Stimulated activated CD4-positive, alpha-beta T cell treated with anti-CD3 and anti-CD28 coated beads, Interleukin-1b, Interleukin-23, amount 100 ng/mL, for 4 hours (primary cell): ENCODE measurements at regions not wholly inside any gene's neighbourhood (a gene's known extent, or its start where the extent isn't known, plus 50 kb on each side); places are given as distances from the start of the nearest gene placed in this dataset.
A peak's percentile ranks its signal among the peaks of the same experiment; 100 is the strongest.
"Not testable (repeated sequence)": the region's sequence is repeated elsewhere in the genome, so short reads cannot be mapped to it uniquely, and the experiment has no call there.

Experiments used
- DNase-seq, 2 donors: peaks; one replicate each; pipeline ENCODE4 v3.0.0-alpha.2; 2020; ENCODE audit warnings: low read depth in 2 of 2

DNA sequence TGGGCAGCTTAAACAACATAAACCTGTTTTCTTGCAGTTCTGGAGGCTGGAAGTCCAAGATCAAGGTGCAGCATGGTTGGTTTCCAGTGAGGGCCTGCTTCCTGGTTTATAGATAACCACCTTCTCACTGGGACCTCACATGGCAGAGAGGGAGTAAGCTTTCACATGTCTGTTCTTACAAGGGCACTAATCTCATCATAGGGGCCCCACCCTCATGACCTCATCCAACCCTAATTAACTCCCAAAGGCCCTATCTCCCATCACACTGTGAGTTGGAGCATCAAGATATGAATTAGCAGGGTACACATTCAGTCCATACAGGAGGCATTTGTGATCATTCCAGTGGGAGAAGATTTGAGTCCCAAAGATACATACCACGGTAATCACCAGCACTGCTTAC, 50.5 kb upstream of the GRIN2A start:
- DNase-seq, result no peak

DNA sequence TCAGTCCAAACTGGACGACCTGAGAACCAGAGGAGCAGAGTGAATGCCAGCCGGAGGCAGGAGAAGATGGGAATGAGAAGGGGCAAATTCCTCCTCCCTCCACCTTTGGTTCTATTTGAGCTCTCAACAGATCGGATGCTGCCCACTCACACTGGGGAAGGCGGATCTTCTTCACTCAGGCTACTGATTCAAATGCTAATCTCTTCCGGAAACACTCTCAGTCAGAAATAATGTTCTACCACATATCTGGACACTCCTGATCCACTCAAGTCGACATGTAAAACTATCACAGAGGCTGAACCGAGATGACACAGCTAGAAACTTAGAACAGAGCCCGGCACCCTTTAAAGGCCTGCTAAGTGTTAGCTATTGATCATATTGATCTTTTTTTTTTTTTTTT, 57.4 kb upstream of the GRIN2A start:
- DNase-seq, result no peak

DNA sequence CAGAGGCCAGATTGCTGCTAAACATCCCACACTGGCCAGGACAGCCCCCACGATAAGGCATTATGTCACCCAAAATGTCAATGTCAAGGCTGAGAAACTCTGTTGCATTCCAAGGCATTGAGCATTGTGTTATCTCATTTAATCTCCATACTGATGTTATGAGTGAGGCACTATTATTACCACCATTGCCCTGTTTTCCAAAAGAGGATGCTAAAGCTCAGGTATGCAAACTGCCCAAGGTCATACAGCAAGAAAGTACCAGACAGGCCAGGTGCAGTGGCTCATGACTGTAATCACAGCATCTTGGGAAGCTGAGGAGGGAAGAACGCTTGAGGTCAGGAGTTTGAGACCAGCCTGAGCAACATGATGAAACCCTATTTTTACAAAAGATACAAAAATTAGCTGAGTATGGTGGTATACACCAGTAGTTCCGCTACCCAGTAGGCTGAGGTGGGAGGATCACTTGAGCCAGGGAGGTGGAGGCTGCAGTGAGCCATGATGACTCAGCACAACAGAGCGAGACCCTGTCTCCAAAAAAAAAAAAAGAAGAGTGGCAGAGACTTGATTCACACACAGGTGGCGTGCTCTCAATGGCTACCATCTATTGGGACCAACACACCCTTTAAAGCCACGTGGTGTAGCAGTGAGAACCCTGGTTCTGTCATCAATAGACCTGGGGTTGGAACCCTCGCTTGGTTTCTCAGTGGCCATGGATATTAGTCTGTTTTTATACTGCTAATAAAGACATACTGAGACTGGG, 58.8 kb upstream of the GRIN2A start:
- DNase-seq, result no peak

DNA sequence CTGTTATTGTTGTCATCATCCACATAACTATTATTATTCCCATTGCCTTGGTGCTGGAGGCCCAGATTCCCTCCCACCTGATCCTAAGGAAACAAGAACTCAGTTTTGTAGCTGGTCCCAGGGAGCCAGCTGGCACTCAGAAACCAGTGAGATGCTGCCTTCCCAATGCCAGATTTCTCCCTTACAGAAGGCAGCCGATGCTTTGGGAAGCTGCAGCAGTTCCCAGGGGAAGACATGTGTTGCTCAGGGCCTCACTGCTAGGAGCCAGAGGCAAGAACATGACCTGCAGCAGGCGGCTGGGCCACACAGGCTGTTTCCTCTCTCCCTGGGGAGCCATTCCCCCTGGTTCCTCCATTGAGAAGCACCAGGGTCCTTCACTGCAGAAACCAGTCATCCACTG, 59.9 kb upstream of the GRIN2A start:
- no peak for DNase-seq

DNA sequence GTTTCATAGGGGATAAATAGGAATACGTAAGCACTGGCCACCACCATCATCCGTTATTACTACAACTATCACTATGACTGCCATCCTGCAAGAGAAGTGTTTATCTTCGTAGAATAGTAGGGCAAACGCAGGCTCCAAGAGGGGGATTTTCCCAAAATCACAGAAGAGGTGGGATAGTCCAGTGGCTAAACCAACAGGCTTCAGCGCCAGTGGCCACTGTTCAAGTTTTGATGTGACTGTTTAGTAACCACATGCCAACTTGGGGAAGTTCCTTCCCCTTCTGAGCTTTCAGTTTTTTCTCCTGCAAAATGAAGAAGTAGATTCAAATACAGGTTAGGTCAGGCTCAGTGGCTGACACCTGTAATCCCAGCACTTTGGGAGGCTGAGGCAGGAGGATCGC, 60.7 kb upstream of the GRIN2A start:
- no peak for DNase-seq

DNA sequence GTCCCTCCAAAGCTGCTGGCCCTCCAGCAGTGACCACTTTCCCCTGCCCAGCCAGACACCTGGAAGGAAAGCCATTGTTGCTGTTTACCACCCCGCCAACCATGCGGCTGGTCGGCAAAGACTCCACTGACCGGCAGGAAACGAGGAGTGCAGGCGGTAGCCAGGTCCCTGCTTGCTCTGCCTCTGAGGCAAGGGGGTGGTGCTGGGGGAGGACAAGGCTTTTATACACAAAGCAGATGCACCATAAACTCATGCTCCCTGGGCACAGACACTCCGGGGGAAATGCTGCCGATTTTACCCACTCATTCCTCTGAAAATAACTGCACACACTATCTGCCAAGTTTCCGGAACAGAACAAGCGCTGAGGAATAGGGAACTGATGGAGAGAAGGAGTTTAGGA, 62.8 kb upstream of the GRIN2A start:
- DNase-seq, result no peak

DNA sequence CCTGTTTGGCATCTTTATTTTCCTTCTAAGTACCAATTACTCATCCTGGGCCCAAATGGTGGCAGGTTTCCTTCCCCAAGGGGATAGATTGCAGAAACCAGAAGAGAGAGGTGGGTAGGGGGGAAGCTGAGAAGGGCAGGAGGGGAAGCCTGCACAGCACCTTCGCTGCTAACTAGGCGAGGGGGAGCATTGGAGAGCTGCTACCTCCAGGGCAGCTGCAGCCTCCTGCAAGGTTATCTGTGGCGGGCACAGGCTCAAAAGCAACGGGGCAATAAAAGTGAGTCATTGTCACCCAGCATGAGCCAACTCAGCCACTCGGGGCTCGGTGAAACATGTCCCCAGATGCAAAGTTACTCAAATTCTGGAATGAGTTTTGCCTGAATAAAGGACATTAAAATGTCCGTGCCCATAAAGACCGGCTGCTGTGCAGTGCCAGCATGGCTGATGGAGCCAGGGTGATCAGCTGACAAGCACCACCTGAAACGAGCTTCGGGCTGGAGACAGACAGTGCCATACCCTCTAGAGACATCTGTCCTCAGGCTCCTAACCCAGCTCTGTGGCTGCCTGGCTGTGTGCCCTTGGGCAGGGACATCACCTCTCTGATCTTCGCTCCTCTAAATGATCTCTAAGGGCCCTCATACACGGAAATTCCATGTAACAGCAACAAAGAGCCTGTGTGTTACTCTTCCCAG, 68.1 kb upstream of the GRIN2A start:
- no peak for DNase-seq

DNA sequence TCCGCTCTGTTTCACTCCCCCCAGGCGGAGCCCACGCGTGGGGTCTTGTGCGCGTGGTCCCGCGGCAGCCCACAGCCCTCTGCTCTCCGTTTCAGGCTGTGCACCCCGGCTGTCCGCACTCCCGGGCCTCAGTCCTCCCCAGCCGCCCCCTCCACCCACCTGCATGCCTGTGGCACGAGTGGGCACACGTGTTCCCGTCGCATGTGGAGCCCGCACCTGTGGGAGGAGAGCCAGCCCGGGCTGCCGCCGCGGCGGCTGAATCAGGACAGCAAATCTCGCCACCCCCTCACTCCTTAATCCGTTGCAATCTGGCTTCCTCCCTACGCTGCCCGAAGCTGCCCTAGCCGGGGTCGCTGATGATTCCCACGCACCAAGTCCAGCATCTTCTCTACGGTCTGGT, 69.9 kb upstream of the GRIN2A start:
- DNase-seq, result no peak

DNA sequence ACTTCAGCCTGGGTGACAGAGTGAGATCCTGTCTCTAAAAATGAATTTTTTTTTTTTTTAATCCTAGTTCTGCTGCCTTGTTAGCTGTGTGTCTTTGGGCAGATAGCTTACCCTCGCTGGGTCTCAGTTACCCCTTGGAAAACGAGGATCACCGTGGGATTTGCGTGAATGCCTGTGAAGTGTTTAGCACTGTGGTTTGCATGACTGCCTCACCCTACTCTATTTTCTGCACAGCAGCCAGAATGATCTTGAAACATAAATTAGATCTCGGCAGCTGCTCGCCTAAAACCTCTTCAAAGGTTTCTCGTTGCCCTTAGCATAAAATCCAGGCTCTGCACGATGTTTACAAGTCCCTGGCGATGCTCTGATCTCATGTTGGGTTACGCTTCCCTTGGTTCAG, 71.2 kb upstream of the GRIN2A start:
- no peak for DNase-seq

DNA sequence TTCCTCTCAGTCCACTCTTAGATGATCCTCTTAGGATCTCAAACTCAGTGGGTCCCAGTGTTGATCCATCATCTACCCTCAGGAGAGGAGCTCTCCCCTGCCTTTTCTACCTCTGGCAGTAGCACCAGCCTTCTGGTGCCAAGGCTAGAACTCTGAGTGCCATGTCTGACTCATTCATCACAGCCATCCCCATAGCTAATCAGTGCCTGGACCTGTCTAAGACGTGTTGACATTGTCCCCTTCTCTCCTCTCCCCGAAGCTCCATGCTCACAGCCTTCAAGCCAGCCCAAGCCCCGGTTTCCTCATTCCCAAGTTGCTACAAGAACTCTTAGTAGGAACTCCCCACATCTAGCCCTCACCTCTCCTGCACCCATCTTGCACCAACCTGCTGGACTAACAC, 73.5 kb upstream of the GRIN2A start:
- no peak for DNase-seq

DNA sequence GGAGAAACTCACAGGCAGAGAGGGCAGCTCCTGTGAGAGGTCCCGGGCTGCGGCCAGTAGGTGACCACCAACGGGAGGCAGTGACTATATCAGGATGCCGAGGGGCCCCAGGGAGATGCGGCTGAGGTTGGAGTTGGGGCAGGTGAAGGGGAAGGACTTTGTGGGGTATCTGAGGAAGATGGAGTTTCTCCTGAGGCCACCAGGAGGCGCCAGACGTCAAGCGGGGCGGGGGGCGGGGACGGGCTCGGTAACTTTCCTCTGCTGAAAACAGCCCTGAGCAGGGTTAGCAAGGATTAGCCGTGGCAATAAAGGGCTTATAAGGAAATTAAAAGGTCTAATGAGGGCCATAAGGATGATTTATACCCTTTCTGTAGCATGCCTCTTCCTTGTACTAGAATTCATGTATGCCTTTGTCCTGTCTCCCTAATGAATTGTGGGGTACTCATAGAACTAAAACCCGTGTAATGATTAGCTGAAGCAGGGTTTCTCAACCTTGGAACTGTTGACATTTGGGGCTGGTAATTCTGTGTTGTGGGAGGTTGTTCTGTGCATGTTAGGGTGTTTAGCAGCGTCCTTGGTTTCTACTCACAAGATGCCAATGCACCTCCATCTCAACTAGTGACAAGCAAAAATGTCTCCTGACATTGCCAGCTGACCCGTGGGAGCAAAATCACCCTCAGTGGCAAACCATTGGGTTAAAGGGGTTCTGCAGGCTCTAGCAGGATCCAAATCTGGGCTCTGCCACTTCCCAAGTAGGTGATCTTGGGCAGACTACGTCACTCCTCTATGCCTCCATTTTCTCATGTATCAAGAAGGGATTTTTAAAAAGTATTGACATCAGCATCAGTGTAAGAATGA, 74.8 kb upstream of the GRIN2A start:
- DNase-seq, result peak; percentile 28 to 36

DNA sequence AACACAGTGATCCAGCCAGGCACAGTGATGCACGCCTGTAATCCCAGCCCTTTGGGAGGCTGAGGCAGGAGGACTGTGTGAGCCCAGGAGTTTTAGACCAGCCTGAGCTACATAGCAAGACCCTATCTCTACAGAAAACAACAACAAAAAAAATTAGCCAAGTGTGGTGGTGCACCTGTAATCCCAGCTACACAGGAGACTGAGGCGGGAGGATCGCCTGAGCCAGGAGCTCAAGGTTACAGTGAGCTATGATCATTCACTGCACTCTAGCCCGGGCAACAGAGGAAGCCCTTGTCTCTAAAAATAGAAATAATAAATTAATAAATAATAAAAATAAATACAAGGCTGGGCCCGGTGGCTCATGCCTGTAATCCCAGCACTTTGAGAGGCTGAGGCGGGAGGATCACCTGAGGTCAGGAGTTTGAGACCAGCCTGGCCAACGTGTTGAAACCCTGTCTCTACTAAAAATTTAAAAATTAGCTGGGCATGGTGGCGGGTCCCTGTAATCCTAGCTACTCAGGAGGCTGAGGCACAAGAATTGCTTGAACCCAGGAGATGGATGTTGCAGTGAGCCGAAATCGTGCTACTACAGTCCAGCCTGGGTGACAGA, 75.5 kb upstream of the GRIN2A start:
- not testable (repeated sequence) for DNase-seq

DNA sequence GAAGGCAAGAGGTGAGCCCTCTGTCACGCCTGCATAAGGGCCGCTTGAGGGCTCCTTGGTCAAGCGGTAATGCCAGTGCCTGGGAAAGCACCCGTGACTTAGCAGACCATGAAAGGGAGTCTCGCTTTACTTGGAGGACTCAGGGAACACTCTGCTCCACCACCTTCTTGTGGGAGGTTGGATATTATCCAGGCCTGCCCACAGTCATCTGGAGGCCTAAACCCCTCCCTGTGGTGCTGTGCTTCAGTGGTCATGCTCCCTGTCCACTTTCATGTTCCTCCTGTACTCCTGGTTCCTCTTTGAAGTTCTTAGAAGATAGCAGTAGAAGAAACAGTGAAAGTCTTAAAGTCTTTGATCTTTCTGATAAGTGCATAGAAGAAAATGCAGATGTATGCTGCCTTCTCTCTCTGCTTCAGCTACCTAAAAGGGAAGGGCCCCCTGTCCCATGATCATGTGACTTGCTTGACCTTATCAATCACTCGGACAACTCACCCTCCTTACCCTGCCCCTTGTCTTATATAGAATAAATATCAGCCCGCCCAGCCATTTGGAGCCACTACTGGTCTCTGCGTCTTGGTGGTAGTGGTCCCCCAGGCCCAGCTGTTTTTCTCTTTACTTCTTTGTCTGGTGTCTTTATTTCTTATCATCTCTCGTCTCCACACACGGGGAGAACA, 76.8 kb upstream of the GRIN2A start:
- DNase-seq, result not testable (repeated sequence)

DNA sequence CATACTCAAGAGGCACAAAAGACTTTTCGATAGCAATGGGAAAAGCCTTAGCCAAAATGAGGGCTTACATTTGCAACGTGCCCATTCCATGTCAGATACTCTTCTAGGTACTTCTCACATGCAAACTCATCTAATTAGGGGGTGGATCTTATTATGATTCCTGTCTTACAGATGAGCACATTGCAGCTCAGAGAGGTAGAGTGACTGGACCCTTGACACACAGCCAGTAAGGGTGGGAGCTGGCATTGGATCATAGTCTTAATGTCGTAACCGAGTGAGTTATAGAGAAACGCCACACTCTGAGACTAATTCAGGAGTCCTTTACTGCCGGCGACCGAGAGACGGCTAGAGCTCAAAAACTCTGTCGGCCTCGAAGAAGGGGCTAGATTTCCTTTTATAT, 78.8 kb upstream of the GRIN2A start:
- no peak for DNase-seq

DNA sequence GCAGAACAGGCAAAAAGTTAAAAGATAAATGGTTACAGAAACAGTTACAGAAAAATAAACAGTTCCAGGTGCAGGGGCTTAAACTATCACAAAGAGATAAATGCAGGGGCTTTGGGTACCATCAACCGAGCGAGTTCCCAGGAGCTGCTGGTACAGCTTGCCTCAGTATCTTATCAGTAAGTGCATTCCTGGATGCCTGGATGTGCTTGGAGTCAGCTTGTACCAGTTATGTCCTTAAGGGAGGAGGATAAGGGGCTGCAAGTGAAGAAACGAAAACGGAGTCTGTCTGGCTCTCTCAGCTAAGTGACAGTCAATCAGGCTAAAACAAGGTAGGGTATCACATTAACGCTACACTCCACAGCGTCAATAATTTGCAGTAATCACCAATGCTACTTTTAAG, 79.3 kb upstream of the GRIN2A start:
- DNase-seq, result not testable (repeated sequence)

DNA sequence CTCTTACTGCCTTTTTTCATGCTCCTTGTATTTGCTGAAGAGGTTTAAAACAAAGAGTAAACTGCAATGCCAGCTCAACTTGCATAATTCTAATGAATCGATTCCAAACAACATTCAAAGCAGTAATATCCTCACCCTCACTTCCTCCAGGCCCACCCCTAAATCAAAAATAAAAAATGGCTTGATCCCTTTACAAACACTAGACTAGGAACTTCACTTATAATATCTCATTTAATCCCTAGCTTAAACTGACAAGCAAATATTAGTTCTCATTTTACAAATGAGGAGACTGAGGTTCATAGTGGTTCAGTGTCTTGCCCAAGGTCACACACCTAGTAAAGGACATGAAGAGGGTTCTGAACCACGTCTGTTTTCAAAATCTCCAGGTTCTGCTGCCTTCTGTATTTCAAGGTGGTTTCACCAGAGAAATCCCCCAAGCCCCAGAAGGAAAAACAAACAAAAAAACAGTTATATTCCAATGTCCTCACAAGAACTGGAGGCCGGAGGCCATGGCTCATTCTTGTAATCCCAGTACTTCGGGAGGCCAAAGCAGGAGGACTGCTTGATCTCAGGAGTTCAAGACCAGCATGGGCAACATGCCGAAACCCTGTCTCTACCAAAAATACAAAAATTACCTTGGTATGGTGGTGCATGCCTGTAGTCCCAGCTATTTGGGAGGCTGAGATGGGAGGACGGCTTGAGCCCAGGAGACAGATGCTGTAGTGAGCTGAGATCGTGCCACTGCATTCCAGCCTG, 80.3 kb upstream of the GRIN2A start:
- DNase-seq, result no peak

DNA sequence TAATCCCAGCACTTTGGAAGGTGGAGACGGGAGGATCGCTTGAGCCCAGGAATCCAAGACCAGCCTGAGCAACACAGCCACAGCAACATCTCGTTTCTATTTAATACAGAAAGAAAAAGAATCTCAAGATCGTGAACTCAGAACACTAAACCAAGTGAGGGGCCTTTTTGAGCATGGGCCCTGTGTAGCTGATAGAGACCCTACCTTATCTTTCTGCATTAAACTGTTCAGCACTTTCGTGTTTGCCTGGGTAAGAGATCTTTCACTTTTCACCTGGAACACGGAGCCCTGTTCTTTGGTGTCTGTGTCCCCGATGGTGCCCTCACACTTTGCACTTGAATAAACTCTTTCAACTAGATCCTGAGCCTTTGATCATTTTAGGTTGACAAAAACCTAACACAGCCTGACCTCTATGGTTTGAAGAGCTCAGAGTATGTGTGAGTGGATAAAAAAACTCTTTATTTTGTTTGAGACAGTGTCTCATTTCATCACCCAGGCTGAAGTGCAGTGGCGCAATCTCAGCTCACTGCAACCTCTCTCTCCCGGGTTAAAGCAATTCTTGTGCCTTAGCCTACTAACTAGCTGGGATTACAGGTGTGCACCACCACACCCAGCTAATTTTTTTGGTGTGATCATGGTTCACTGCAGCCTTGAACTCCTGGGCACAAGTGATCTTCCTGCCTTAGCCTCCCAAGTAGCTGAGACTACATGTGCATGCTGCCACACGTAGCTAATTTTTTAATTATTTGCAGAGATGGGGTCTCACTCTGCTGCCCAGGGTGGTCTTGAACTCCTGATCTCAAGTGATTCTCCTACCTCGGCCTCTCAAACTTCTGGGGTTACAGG, 83.8 kb upstream of the GRIN2A start:
- DNase-seq, result no peak

DNA sequence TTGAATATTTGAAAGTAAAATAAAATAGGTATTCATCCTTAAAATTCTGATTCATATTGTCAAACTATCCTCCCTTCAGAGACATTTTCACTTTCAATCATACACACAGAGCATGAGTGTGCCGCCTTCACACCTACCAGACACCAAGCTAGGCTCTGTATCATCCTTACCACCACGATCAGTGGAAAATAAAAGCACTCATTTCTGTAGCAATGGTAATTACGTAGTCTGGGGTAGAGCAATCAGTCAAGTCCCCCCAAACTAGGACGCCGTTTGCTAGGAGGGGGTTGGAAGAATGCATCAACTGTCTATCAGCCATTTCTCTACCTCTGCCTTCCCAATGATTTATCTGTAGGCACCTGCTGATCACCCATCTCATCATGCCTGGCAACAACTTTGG, 84.6 kb upstream of the GRIN2A start:
- peak in 1 of 2 donors; percentile 2 for DNase-seq

DNA sequence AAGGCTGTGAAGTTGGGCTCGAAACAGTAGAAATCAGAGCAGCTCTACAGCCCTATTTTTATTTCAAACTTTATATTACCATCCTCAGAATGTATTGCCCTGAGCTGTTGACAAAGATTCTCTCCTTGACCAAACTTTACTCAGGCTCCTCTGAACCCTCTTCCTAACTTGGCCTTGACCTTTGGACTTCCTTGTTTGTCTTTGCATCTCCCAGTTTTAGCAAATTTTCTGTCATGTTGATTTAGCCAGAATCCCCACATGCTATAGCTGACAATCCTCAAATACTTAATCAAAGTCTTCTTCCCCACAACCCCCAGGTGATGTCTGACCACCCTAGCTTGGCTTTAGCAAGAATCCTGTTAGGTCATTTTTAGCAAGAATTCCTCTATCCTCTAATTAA, 87.4 kb upstream of the GRIN2A start:
- no peak for DNase-seq
